NT2/D1 (cell line): ENCODE measurements at regions not wholly inside any gene's neighbourhood (a gene's known extent, or its start where the extent isn't known, plus 50 kb on each side); places are given as distances from the start of the nearest gene placed in this dataset.

ENCODE experiments used
- SUZ12 ChIP-seq: IDR thresholded peaks from 2 replicates; pipeline ENCODE4 v1.6.1; 2011; ENCODE audit not compliant: insufficient read length, insufficient read depth; ENCODE audit errors: extremely low read depth
- YY1 ChIP-seq: IDR thresholded peaks from 2 replicates; pipeline ENCODE4 v1.6.1; 2011; ENCODE audit not compliant: insufficient read length, insufficient read depth
- ZNF274 ChIP-seq: IDR thresholded peaks from 2 replicates; pipeline ENCODE4 v1.6.1; 2011; ENCODE audit warnings: mild to moderate bottlenecking, low read depth, low read length

DNA sequence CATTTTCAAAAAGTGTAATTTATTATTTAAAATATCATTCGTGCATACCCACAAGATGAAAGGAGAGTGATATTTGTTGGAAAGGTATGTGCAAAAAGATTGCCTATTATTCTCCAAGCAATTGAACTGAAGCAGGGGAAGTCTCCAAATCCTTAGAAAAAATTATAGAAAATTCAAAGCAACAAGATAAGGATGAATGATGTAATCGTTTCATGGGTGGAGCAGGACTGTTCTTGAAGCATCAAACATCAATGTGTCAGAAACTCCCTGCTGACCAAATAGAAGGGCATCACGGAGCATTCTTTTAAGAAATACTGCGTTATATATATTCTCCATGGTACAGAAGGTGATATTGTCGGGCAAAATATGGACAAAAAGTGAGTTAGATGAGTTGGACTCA, 87.9 kb upstream of the SPAG17 start:
- TF ChIP-seq ZNF274 (no peak), YY1 (no peak), SUZ12 (no peak)
